ENCODE measurements at regions not wholly inside any gene's neighbourhood (a gene's known extent, or its start where the extent isn't known, plus 50 kb on each side); places are given as distances from the start of the nearest gene placed in this dataset.

DNA sequence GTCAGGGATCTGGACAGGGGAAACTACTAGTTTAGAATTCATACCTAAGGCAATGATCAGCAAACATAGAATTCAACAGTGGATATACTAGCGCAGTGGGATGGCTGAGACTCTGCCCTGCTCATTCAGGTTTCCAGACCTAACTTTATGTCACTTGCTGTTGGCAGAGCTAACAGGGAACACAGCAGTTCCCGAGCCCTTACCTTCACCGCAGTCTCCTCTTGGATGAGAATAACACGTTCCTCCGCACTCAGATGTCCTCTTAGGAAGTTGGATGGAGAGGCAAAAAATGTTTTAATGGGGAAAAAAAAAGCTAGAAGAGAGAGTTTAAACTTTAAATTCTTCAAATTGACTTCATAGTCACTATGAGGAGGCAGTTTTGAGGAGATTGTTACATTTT, 159.7 kb upstream of the FREM2 start:
- Histone ChIP-seq H3K9me3 (no peaks in the 10 kb centered on the region), H3K27ac (no peak overlapping the region), H3K36me3 (no peaks in the 10 kb centered on the region), H3K4me1 (no peaks in the 10 kb centered on the region), H3K4me3 (no peak overlapping the region), H3K27me3 (no peaks in the 10 kb centered on the region)
- DNase-seq, result no peak
- TF ChIP-seq POLR2A (IDR thresholded peaks at IDR 0.05), result no peak
- no peak for TF ChIP-seq CTCF (IDR thresholded peaks at IDR 0.05)
- TF ChIP-seq EP300 (IDR thresholded peaks at IDR 0.05), result no peak
- no peak for TF ChIP-seq POLR2AphosphoS5 (IDR thresholded peaks at IDR 0.05)
- 54 to 77% (median 71%) methylated on average over 5 of the region's 5 CpGs for WGBS, 5 donors
- intact Hi-C loops (cut with DNase I; ENCODE audit: low total_unique reads), result no loop called here

GRCh38 chr13:38528986-38529385, 157.9 kb upstream of the FREM2 start:
- no peak overlapping the region for H3K4me3 ChIP-seq
- H3K4me1 ChIP-seq, result no peaks in the 10 kb centered on the region
- WGBS, 5 donors, result 44 to 71% (median 65%) methylated on average over 2 of the region's 2 CpGs
- DNase-seq, result no peak
- TF ChIP-seq CTCF (IDR thresholded peaks at IDR 0.05) (no peak), POLR2A (IDR thresholded peaks at IDR 0.05) (no peak), EP300 (IDR thresholded peaks at IDR 0.05) (no peak), POLR2AphosphoS5 (IDR thresholded peaks at IDR 0.05) (no peak)
- H3K27me3 ChIP-seq, result no peaks in the 10 kb centered on the region
- intact Hi-C loops (cut with DNase I; ENCODE audit: low total_unique reads), result no loop called here
- H3K36me3 ChIP-seq, result no peaks in the 10 kb centered on the region
- no peak overlapping the region for H3K27ac ChIP-seq
- H3K9me3 ChIP-seq, result no peaks in the 10 kb centered on the region

DNA sequence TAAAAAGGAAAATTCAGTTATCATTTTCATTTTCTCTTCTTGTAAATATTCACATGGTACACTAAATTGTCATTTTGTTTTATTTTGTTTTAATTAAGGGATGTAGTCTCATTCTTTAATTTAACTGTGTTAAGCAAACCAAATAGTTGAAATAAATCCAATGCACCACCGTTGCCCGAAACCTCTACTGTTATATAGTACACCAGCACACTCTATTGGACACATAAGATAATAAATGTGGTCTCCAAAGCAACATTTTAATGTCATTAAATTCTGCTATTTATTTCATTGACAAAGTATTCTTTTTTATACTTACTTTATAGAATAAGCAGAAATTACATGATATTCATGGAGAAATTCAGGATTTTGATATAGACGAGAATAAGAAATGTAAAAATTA, 156.4 kb upstream of the FREM2 start:
- intact Hi-C loops (cut with DNase I; ENCODE audit: low total_unique reads), result no loop called here
- TF ChIP-seq POLR2AphosphoS5 (IDR thresholded peaks at IDR 0.05) (no peak), CTCF (IDR thresholded peaks at IDR 0.05) (no peak), POLR2A (IDR thresholded peaks at IDR 0.05) (no peak), EP300 (IDR thresholded peaks at IDR 0.05) (no peak)
- 29 to 40% (median 38%) methylated on average over 3 of the region's 3 CpGs for WGBS, 5 donors
- no peak overlapping the region for H3K27ac ChIP-seq
- no peaks in the 10 kb centered on the region for H3K27me3 ChIP-seq
- peak in 1 of 2 donors; percentile 38 for DNase-seq
- no peaks in the 10 kb centered on the region for H3K36me3 ChIP-seq
- H3K4me1 ChIP-seq, result no peaks in the 10 kb centered on the region
- no peak overlapping the region for H3K4me3 ChIP-seq
- no peaks in the 10 kb centered on the region for H3K9me3 ChIP-seq

DNA sequence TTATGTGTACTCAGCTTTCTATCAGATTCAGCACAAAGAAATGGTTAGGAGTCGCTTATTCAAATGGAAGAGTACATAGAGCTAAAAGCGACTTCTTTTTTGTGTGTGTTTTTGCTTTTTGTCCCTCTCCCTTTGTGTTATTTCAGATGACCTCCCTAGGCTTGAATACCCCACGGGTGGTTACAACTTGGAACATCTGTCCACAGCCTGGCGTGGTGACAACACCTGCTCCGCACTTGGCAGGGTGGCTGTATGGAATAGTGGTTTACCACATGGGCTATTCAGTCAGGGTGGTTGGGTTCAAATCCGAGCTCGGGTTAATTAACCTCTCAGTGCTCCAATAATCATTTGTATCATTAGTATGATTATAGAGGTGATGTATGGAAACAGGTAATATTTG, 151.6 kb upstream of the FREM2 start:
- H3K36me3 ChIP-seq, result no peaks in the 10 kb centered on the region
- intact Hi-C loops (cut with DNase I; ENCODE audit: low total_unique reads), result no loop called here
- no peaks in the 10 kb centered on the region for H3K4me1 ChIP-seq
- no peak for DNase-seq
- no peak overlapping the region for H3K4me3 ChIP-seq
- no peak overlapping the region for H3K27ac ChIP-seq
- WGBS, 5 donors, result 48 to 69% (median 59%) methylated on average over 7 of the region's 7 CpGs
- H3K9me3 ChIP-seq, result no peaks in the 10 kb centered on the region
- no peaks in the 10 kb centered on the region for H3K27me3 ChIP-seq
- TF ChIP-seq CTCF (IDR thresholded peaks at IDR 0.05) (no peak), POLR2AphosphoS5 (IDR thresholded peaks at IDR 0.05) (no peak), POLR2A (IDR thresholded peaks at IDR 0.05) (no peak)
